Erythroblast (primary cell): ENCODE measurements at regions not wholly inside any gene's neighbourhood (a gene's known extent, or its start where the extent isn't known, plus 50 kb on each side); places are given as distances from the start of the nearest gene placed in this dataset.

Source experiments
- GATA1 ChIP-seq: IDR thresholded peaks from 2 replicates; pipeline ENCODE4 v1.6.1; 2011; ENCODE audit warnings: low read depth, mild to moderate bottlenecking, control low read depth, low read length, moderate library complexity
- POLR2A ChIP-seq: IDR thresholded peaks from 2 replicates; pipeline ENCODE4 v1.6.1; 2011; ENCODE audit warnings: mild to moderate bottlenecking, low read length

GRCh38 chr14:49460662-49461061 is 125.5 kb downstream of the RPS29 start:
- TF ChIP-seq POLR2A (no peak), GATA1 (no peak)
